Stomach (tissue), 8 donors: ENCODE measurements at regions not wholly inside any gene's neighbourhood (a gene's known extent, or its start where the extent isn't known, plus 50 kb on each side); places are given as distances from the start of the nearest gene placed in this dataset.
"Not testable (repeated sequence)": the region's sequence is repeated elsewhere in the genome, so short reads cannot be mapped to it uniquely, and the experiment has no call there.

Experiments
- DNase-seq, 2 donors: peaks; one replicate each; pipeline versions ENCODE4 v3.0.0 to v3.0.0-alpha.2; 2013 to 2019
- H3K27ac ChIP-seq, 5 donors: fragments of 200-600 bp in 4 of 5; sonication (generic) in 4 of 5; one replicate each; pipeline ENCODE4 v1.5.1; 2013 to 2019; ENCODE audit warnings: mild to moderate bottlenecking in 1 of 5, moderate library complexity in 1 of 5
- H3K27me3 ChIP-seq, 3 donors: fragments of 200-600 bp; sonication (generic); one replicate each; pipeline ENCODE4 v1.5.1; 2017 to 2019; ENCODE audit warnings: mixed run types in 1 of 3
- H3K36me3 ChIP-seq, 4 donors: fragments of 200-600 bp; sonication (generic); 1 replicate in 3 of 4; 2 replicates in 1 of 4; pipeline ENCODE4 v1.5.1; 2016 to 2019
- H3K4me1 ChIP-seq, 4 donors: fragments of 200-600 bp; sonication (generic); one replicate each; pipeline ENCODE4 v1.5.1; 2016 to 2019
- H3K4me3 ChIP-seq, 4 donors: fragments of 200-600 bp; sonication (generic) in 3 of 4; one replicate each; pipeline ENCODE4 v1.5.1; 2016 to 2019; ENCODE audit warnings: mild to moderate bottlenecking in 1 of 4
- H3K9me3 ChIP-seq, 4 donors: fragments of 200-600 bp; sonication (generic); one replicate each; pipeline ENCODE4 v1.5.1; 2016 to 2019
- EP300 ChIP-seq: sonication (generic); formaldehyde crosslinking; IDR thresholded peaks from one replicate; pipeline ENCODE4 v1.6.1; 2017; ENCODE audit warnings: antibody characterized with exemption
- POLR2A ChIP-seq, 4 donors: fragments of 450-650 bp; IDR thresholded peaks; one replicate each; pipeline ENCODE4 v1.6.1; 2016; ENCODE audit warnings: antibody characterized with exemption in 4 of 4, control low read depth in 2 of 4, mild to moderate bottlenecking in 1 of 4, moderate library complexity in 1 of 4
- POLR2AphosphoS5 ChIP-seq, 3 donors: sonication (generic); formaldehyde crosslinking; IDR thresholded peaks; one replicate each; pipeline ENCODE4 v1.6.1; 2016; ENCODE audit warnings: antibody characterized with exemption in 3 of 3
- WGBS, 5 donors: extraction: QIAGEN DNeasy Blood & Tissue Kit in 3 of 5; methylation state at CpG; one replicate each; pipeline versions ENCODE4 v1.1.5 to v1.1.7; 2013 to 2018; 5-methylcytosine and 5-hydroxymethylcytosine counted together
- intact Hi-C: fragments of 100-400 bp; cut with DNase I; formaldehyde crosslinking; loops from one replicate; pipeline ENCODE4 v1.15.1; 2023; ENCODE audit warnings: low total_unique reads
- TF ChIP-seq, protein P1 (sequence below), 7 experiments: fragments of 450-650 bp in 4 of 7; fragments of 200-600 bp in 3 of 7; sonication (generic) in 3 of 7; IDR thresholded peaks; one replicate each; pipeline ENCODE4 v1.5.1; 2016 to 2019; ENCODE audit warnings: antibody characterized with exemption in 7 of 7, control low read depth in 2 of 7, mild to moderate bottlenecking in 1 of 7
- donor health status: healthy with polysubstance abuse.
- donor health status: Bipolar disorder and iron deficiency.
- donor health status: healthy.

DNA sequence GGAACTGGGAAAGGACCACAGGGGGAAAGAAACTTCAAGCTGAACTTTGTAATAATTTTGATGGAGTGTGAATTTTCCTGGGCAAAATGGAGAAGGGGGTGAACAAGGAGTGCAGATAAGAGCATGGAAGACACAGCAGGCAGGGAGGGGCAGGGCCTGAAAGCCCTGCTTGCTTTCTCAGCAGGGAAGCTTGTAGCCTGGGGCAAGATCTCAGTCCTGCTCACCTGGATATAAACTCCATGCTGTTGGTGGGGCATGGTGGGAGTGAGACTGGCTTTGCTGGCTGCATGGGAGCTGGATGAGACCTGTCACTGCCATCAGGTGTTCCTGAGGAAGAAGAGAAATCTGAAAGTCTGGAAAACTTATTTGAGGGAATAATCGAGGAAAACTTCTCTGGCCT, 58.7 kb upstream of the RC3H1 start:
- Histone ChIP-seq H3K36me3 (no peaks in the 10 kb centered on the region), H3K4me1 (no peaks in the 10 kb centered on the region), H3K4me3 (no peak overlapping the region), H3K9me3 (no peaks in the 10 kb centered on the region), H3K27ac (no peak overlapping the region), H3K27me3 (no peaks in the 10 kb centered on the region)
- no peak for TF ChIP-seq EP300
- TF ChIP-seq, protein P1, sequence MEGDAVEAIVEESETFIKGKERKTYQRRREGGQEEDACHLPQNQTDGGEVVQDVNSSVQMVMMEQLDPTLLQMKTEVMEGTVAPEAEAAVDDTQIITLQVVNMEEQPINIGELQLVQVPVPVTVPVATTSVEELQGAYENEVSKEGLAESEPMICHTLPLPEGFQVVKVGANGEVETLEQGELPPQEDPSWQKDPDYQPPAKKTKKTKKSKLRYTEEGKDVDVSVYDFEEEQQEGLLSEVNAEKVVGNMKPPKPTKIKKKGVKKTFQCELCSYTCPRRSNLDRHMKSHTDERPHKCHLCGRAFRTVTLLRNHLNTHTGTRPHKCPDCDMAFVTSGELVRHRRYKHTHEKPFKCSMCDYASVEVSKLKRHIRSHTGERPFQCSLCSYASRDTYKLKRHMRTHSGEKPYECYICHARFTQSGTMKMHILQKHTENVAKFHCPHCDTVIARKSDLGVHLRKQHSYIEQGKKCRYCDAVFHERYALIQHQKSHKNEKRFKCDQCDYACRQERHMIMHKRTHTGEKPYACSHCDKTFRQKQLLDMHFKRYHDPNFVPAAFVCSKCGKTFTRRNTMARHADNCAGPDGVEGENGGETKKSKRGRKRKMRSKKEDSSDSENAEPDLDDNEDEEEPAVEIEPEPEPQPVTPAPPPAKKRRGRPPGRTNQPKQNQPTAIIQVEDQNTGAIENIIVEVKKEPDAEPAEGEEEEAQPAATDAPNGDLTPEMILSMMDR (IDR thresholded peaks at IDR 0.05) = no peak
- no peak for TF ChIP-seq POLR2A (IDR thresholded peaks at IDR 0.05)
- no peak for TF ChIP-seq POLR2AphosphoS5 (IDR thresholded peaks at IDR 0.05)
- intact Hi-C loops = no loop called here
- WGBS, 5 donors = 70 to 80% (median 73%) methylated on average over 1 of the region's 1 CpG
- no peak for DNase-seq

- no peak for DNase-seq
- no peaks in the 10 kb centered on the region for H3K4me1 ChIP-seq
- H3K4me3 ChIP-seq = no peak overlapping the region
- H3K27me3 ChIP-seq = no peaks in the 10 kb centered on the region
- intact Hi-C loops = no loop called here
- TF ChIP-seq POLR2A (IDR thresholded peaks at IDR 0.05) (no peak), EP300 (no peak), POLR2AphosphoS5 (IDR thresholded peaks at IDR 0.05) (no peak)
- TF ChIP-seq, protein P1 (IDR thresholded peaks at IDR 0.05) = no peak
- no peaks in the 10 kb centered on the region for H3K36me3 ChIP-seq
- no peaks in the 10 kb centered on the region for H3K9me3 ChIP-seq
- no peak overlapping the region for H3K27ac ChIP-seq
Observed at GRCh38 chr1:174079796-174080195, 57.6 kb upstream of the RC3H1 start.

DNA sequence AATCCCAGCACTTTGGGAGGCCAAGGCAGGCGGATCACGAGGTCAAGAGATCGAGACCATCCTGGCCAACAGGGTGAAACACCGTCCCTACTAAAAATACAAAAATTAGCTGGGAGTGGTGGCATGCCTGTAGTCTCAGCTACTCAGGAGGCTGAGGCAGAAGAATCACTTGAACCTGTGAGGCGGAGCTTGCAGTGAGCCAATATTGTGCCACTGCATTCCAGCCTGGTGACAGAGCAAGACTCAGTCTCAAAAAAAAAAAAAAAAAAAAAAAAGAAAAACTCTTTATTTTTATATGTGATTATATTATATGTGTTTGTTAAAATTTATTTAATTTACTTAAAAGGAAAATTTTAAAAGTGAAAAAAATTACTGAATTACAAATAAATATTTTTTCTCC, 56.8 kb upstream of the RC3H1 start:
- H3K27ac ChIP-seq, intact Hi-C loops, H3K36me3 ChIP-seq, H3K4me1 ChIP-seq, H3K27me3 ChIP-seq, H3K4me3 ChIP-seq, H3K9me3 ChIP-seq, DNase-seq: not testable (repeated sequence)
- WGBS, 5 donors = 82 to 97% (median 94%) methylated on average over 5 of the region's 5 CpGs

DNA sequence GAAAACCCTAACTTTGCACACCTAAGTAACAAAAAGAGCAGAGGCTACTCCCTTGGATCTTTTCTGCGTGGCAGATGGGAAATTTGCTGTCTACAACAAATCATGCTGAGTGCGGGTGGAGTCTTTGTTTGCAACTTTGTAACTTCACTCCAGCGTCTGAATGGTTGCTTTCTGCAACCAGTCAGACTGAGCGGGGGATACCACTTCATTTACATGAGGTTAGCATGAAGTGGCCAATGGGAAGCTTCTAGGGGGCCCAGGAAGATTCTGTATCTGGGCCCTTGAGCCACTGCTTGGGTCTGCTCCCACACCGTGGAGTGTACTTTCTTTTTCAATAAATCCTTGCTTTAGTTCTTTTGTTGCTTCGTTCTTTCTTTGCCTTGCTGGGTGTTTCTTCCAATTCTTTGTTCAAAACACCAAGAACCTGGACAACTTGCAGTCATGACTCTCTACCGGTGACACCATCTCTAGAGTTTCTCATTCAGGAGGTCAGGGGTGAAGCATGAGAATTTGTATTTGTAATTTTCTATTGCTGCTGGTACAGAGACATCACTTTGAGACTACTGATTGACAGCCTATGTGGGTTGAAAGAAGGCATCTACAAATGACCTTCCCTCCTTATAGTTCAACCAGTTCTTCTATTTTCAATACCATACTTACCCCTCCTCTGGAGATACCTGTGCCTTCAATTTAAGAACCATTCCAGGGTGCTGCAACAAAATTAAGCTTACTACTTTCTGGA, 55.8 kb upstream of the RC3H1 start:
- Histone ChIP-seq H3K4me3 (no peak overlapping the region), H3K9me3 (no peaks in the 10 kb centered on the region), H3K4me1 (no peaks in the 10 kb centered on the region), H3K36me3 (no peaks in the 10 kb centered on the region), H3K27me3 (no peaks in the 10 kb centered on the region), H3K27ac (no peak overlapping the region)
- TF ChIP-seq POLR2A (IDR thresholded peaks at IDR 0.05) (no peak), POLR2AphosphoS5 (IDR thresholded peaks at IDR 0.05) (no peak), EP300 (no peak)
- TF ChIP-seq, protein P1 (IDR thresholded peaks at IDR 0.05) = no peak
- DNase-seq = no peak
- intact Hi-C loops = no loop called here
- WGBS, 5 donors = 51 to 62% (median 52%) methylated on average over 7 of the region's 7 CpGs

- DNase-seq = no peak
- intact Hi-C loops = no loop called here
Observed at GRCh38 chr1:174075245-174075692, 53.1 kb upstream of the RC3H1 start.

More at GRCh38 chr1:174075245-174075692, 53.1 kb upstream of the RC3H1 start:
- Histone ChIP-seq H3K36me3 (no peaks in the 10 kb centered on the region), H3K27me3 (no peaks in the 10 kb centered on the region), H3K27ac (no peak overlapping the region), H3K4me1 (no peaks in the 10 kb centered on the region), H3K9me3 (no peaks in the 10 kb centered on the region), H3K4me3 (no peak overlapping the region)
- no peak for TF ChIP-seq EP300
- no peak for TF ChIP-seq POLR2A (IDR thresholded peaks at IDR 0.05)
- TF ChIP-seq, protein P1 (IDR thresholded peaks at IDR 0.05) = no peak
- TF ChIP-seq POLR2AphosphoS5 (IDR thresholded peaks at IDR 0.05) = no peak
- 32 to 47% (median 41%) methylated on average over 2 of the region's 2 CpGs for WGBS, 5 donors
